ENCODE measurements at regions not wholly inside any gene's neighbourhood (a gene's known extent, or its start where the extent isn't known, plus 50 kb on each side); places are given as distances from the start of the nearest gene placed in this dataset.

GRCh38 chr2:129174143-129174542, 805.3 kb upstream of the RAB6C start:
- TF ChIP-seq CTCF (IDR thresholded peaks at IDR 0.05; ENCODE audit: low read length) (no peak), EZH2 (optimal IDR thresholded peaks at IDR 0.05; ENCODE audit: low read depth, low read length) (no peak)
